HG03039 (cell line): ENCODE measurements at regions not wholly inside any gene's neighbourhood (a gene's known extent, or its start where the extent isn't known, plus 50 kb on each side); places are given as distances from the start of the nearest gene placed in this dataset.
"Not testable (repeated sequence)": the region's sequence is repeated elsewhere in the genome, so short reads cannot be mapped to it uniquely, and the experiment has no call there.

ENCODE experiments used
- ATAC-seq: cut with Tn5 transposase; IDR thresholded peaks from one replicate; pipeline ENCODE4 v1.9.1; 2021; ENCODE audit warnings: mild to moderate bottlenecking, moderate library complexity; ENCODE audit not compliant: unreplicated experiment

DNA sequence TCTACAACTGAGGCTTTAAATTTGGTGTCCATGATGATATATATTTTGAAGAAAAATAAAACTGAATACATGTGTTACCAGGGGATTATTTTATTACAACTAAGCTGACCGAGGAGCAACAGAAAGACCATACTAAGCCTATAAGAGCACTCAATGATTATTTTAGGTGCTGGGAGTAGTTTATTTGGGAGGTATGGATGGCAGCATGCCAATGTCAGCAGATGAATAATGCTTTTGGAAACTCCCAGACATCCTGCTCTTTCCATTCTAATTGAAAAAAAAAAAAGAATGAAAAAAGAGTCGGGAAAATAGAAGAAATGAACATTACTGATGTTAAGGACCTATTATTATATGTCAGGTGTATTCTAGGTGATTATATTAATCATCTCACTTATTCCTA is 441.2 kb downstream of the BTG1 start:
- ATAC-seq = no peak

DNA sequence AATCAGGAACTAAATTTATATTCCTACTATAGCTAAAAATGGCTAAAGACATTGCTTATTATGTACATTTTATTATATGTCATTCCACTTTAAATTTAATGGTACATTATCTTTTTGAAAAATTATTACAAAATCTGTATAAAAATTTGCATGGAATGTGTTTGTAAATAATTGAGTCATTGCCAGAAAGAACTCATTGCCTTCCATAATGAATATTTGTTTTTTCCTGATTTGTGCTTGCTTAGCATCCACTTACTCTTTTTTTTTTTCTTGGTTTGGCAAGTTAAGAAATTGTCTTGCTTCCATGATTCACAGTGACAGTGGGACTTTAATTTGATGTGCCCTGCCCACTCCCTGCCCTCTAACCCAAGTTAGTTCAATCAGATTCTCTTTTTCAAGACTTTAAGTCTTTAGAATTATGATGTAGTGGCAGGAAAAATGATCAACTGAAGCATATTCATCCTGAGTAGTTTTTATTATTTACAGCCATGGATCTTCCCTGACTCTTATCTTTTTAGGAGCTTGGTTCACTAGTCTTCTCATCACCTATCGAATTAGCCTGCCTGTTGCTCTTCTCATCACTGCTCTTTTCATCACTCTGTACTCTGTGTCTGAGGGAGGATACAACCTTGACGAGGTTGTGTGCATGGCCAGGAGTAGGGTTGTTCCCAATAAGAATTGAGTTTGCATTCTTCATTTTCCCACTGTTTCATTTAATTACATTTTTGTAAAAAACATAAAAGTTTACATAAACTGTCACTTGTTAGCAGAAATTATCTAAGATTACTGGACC is 442.0 kb downstream of the BTG1 start:
- ATAC-seq = no peak

DNA sequence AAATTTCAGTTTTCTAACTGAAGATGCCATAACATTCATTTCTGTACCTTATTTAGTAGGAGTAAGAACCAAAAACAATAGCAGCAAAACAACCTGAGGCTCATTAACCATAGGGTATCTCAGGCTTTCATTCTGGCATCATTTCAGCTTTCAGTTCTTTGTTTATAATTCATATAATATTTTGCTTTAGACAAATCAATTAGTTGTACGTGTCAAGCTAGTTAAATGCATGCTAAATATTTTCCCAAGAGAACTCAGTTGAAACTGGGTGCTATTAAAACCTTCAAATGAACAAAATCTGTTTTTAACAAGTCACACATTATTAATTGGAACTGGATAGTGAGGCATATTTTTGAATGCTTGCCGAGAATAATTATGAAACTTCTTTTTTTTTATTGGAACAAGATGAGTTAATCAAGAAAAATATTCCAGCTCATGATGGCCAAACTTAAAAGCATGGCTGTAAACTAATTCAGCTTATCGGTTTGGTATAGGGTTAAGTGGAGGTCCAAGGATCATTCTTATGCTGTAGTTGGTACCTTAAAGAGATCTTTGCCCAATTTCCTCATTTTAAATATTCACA is 442.7 kb downstream of the BTG1 start:
- no peak for ATAC-seq

DNA sequence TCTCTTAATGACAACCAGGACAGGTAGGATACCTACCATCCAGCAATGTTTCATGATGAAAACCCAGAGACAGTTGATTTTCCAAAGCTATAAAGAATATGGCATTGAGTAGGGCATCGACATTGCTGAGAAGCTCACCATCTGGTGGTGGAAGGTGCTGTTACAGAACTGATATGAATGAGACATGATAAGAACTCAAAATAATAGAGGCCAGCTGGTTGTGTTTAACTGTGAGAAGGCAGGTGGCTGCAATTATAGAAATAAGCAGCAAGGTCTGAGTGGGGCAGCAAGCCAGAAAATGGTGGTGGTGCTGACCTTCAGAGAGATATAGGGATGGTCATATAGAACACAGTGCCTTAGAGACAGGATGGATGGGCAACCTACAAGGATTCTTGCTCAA is 449.7 kb downstream of the BTG1 start:
- ATAC-seq = no peak

DNA sequence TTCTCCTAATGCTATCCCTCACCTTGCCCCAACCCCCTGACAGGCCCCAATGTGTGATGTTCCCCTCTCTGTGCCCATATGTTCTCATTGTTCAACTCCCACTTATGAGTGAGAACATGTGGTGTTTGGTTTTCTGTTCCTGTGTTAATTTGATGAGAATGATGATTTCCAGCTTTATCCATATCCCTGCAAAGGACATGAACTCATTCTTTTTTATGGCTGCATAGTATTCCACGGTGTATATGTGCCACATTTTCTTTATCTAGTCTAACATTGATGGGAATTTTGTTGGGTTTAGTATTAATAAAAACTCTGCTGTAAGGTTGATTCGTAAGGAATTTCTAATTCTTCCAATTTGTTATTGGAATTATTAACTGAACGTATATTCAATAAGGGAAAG is 450.2 kb downstream of the BTG1 start:
- not testable (repeated sequence) for ATAC-seq

DNA sequence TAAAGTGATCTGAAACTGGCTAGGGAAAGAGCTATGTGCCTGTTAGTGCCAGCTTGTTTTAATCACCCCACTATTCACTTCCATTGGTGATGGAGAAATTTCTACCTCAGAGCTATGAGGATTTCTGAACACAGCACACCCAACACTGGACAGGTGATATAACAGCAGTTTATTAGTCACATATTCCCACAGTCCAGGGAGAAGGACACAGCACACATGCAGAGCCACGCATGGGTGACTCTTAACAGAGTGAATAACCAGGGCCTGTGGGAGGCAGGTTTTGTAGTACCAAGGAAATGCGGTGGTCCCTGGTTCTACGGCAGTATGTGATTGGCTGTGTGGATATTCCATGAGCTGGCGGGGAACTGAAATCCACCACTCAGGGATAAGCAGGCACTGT is 455.1 kb downstream of the BTG1 start:
- no peak for ATAC-seq

DNA sequence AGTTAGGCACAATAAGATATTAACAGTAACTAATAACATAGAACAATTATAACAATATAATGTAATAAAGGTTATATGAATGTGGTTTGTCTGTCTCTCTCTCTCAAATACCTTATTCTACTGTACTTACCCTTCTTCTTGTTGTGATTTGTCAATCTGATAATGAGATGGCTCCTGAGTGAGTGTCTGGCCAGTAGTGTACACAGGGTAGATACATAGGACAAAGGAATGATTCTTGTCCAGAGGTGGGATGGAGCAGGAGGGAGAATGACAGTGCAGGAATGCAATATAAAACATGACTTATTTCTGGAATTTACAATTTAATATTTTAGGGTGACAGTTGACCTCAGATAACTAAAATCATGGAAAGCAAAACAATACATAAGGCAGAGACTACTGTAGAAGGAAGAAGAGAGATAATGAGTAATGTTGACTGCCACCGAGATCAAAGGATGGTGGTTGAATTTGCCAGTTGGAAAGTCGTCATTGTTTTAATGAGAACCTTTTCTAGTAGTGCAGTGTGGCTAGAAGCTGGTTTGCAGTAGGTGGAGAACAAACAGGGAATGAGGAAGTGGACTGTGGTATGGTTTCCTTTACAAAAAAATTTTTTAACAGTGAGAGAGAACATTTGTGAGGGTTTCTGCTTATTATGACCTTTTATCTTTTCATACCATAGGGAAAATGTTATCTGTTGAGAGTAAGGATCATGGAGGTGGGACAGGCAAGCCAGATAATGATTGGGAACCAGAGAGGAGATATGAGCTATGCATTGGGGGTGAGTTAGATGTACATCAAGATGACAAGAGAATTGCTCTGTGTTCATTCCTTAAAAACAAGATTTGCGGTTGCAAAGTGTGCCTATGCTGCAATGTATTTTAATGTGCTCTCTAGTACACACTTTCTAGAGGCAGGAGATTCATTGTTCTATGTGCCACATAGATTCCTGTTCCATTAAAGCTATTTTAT is 458.3 kb downstream of the BTG1 start:
- ATAC-seq = no peak

DNA sequence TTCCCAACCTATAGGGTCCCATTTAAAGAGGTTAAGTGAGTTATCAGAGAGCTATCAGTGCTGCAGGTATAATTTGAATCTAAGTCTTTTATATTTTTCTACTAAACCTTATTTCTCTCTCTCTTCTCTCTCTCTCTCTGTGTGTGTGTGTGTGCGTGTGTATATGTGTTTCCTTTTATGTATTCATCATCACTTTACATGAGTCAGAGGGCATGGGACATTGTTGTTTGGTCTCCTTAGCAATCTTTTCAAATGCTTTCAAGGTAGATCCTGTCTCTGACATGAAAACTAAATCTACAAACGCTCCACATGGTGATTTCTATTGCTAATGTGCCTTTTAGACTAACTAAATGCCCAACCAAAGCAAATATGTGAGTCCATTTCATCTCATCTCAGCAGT is 459.7 kb downstream of the BTG1 start:
- no peak for ATAC-seq

DNA sequence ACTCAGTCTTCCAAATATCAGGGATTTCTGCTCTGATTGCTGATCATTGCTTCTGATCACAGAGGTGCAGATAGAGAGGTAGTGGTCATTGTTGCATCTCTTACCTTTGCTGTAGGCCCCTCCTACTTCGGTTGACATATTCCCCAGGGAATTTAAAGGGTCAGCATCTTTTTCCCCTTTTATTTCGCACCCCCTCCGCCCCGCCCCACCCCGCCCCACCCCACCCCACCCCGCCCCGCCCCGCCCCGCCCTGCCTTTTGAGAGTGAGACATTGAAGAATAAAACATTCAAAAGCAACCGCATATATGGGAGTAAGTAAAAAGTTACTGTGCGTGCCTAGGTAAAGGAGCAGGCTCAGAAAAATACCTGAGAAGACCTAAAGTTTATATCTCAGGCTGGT is 463.9 kb downstream of the BTG1 start:
- no peak for ATAC-seq

DNA sequence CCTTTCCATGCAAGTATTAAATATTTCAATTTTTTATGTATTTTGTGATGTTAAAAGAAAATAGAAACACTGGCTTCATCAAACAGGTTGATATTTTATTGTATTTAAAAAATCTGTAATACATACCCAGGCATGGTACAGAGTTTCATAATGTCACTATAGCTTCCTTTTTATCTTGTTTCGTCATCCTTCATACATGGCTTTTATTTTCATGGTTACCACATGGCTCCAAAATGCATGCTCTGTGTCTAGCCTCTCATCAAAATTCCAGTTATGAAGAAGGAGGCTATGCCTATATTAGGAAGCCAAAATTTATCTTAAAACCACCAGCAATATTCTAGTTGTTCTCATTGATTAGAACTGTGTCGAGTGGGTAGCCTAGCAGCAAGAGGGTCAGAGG is 464.8 kb downstream of the BTG1 start:
- ATAC-seq = no peak

DNA sequence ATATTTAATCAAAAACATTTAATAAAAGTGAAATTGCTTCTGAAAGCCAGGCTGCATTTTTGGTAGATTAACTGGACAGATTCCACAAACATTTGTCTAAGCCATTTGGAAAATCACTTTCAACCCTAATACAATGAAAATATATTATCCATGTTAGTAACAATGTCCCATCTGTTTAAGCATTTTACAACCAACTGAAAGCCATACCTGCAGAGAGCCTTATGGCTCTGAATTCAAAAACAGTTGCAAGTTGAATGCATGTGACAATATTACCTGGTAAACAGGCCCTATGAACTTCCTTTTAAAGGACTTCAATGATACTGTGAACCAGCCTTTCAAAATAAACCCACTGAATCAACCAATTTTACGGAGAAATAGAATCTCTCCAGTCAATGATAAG is 468.1 kb downstream of the BTG1 start:
- no peak for ATAC-seq

DNA sequence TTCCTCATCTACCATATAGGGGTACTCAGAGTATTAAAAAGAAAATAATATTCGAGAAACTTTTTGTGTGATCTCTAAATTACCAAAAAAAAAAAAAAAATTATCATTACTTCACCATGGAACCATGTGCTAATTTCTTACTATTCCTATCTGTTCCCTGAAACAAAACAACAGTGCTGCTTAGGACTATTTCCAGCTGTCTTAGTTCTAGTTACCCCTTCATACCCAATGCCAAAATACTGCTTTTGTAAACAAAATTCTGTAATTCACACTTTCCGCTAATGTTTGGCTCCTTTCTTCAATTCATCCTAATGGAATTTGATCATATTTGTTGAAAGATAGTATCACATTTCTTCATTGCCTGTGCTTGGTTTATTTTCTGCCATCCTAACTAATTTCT is 470.2 kb downstream of the BTG1 start:
- no peak for ATAC-seq

DNA sequence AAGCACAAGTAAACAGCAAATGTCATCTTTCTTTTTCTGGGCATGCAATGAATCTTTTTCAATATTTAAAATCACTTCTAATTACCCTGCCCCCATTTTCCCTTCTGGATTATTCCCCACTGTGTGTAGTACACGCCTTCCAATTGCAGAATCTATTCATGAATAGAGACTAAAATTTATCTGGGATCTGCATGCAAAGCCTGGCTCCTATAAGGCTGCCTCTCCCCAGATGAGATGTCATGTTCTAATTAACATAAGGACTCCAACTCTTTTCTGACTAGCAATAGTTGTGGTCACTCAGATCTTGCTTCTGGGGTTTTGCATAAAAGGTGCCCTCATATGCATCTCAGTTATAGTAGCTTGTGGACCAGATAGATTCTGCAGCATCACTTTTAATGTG is 473.5 kb downstream of the BTG1 start:
- ATAC-seq = no peak

DNA sequence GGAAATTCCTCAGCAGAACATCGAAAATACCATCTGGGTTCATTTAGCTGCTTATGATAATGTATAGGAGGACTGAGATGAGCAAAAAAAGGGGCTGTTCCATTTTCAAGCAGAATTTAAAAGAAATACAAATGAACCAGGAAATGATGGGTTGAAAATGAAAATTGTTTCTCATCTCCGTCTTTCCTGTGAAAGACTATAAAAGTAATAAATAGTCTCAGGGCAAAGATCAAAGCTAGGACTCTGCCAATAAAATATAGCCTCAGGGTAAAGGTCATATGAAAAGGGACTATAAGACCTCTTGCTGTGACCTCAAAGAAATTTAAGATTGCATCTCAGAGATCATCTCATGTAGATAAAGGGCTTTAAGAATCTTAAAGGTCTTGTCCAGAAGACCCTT is 478.0 kb downstream of the BTG1 start:
- ATAC-seq = no peak

DNA sequence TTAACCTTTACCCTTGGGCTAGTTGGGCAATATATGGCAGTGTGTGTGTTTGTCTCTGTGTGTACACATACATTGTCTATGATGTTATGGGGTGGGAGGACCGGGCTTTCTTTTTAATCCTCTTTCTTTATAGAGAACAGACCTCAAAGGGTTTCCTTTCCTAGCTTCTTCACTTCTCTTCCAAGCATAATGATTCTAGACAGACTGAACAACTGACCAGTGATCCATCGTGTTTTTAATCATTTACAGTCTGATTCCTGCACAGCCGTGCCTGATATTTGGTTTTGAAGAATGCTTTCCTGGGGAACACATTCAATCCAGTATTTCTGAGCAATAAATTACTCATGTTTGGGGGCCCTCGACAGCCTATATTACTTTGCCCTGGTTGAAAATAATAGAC is 481.1 kb upstream of the DCN start:
- no peak for ATAC-seq

DNA sequence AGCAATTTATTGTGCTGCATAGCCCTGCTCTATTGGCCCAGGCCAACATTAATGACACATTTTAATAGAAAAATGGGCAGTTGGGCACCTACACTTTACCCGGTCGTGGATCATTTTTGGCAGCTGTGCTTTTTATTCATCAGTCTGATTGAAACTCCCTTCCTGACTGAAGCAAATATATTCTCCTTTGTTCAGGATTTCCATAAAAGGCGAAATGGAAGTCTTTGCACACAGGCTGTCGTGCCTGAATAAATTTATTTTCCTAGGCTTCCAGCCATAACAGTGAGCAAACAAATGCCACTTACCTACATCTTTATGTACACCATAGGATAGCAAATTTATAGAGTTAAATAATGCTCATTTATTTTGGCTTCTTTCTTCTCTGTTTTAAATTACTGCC is 480.7 kb upstream of the DCN start:
- no peak for ATAC-seq

DNA sequence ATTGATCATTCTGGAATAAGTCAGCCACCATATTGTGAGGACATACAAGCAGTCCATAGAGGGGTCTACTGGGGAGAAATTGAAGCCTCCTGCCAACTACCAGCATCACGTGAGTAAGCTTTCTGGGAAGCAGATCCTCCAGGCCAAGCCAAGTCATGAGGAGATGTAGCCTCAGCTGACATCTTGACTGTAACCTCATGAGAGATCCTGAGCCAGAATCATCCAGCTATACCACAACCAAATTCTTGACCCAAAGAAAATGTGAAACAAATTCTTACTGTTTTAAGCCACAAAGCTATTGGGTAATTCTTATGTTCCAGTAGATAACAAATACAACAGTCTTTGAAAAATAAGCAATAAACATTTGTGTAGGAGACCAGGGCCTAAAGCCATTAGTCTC is 479.4 kb upstream of the DCN start:
- no peak for ATAC-seq

DNA sequence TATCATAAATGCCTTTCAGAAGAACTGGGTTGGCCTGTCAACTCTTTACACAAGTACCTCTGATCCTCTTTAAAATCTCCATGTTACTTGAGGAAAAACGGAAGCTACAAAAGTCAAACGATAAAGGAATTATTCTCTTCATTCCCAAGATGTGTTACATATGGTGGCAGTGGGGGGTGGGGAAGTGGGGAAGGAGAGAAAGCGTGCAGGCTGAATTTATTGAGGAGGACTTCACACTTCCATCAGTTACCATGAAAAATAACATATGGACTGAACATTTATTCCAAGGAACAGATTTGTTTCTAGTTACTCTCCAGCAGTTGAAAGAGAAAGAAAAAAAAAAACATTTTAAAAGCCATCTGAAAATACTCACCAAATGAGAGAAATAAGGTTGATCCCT is 474.4 kb upstream of the DCN start:
- ATAC-seq = no peak

DNA sequence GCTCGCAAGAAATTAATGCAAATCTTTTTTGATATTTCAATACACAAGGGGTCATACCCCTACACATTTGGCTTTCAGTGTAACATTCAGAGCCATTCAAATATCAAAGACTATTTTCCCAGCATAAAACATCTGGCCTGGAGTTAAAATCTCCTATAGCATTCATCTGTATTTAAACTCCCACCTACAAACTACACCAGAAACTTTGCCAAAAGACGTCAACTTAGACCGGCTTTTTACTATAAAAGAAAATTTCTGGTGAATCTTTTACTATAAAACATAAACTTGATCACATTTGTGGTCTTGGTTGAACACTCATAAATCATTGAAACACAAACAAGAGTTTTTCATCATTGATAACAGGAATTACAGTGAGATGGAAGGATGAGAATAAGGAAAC is 473.3 kb upstream of the DCN start:
- no peak for ATAC-seq

DNA sequence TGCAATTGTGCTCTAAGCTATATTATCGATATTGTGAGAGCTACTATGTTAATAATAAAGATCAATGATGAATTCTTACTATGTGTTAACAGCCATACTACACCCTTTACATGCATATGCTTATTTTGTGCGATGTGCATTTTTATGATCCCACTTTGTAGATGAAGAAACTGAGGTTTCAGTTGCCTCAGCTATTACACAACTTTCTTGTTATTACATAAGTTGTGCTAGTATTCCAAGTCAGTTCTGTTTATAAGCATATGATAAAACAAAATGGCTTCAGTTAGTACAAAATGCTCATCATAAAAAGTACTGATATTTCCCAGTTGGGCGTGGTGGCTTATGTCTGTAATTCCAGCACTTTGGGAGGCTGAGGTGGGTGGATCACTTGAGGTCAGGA is 471.5 kb upstream of the DCN start:
- ATAC-seq = no peak

DNA sequence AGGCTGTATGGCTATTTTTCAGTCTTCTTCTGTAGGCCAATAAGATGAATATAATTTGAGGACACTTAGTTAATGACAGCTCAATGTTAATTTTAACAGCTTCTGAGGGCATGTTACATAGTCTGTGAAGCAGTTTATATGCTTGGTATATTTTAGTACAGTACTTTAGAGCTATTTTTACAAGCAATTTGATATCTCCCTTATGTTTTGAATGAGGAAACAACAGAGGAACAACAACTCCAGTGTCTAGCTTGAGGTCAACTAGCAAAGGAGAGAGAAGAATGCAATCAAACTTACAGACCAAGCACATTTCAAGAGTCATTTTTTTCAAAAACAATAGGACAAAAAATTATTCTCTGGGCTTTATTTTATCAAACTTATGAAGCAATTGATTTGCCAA is 469.1 kb upstream of the DCN start:
- ATAC-seq = no peak

DNA sequence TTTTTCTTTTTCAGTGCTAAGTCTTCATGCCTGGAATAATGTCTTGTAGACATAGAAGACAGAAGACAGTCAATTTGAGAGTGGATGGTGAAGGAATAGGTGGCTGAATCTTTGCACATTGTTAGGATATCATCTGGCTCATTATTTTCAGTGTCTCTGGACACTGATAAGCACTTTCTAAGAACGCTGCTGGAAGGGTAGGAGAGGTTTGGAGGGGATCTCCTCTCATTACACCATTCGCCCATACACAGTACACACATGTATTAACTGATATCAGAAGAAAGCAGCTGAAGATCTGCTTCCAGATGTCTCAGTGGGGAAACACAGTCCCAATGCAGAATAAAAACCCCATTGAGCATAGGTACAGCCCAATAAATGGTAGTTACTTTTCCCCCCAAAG is 461.1 kb upstream of the DCN start:
- no peak for ATAC-seq
